Vagina (tissue), 2 donors: ENCODE measurements at regions not wholly inside any gene's neighbourhood (a gene's known extent, or its start where the extent isn't known, plus 50 kb on each side); places are given as distances from the start of the nearest gene placed in this dataset.

Experiments used
- POLR2AphosphoS5 ChIP-seq, 2 donors: sonication (generic); formaldehyde crosslinking; IDR thresholded peaks; one replicate each; pipeline ENCODE4 v1.9.0; 2017; ENCODE audit warnings: antibody characterized with exemption in 2 of 2, mild to moderate bottlenecking in 2 of 2, low read depth in 1 of 2; ENCODE audit not compliant: insufficient read depth in 1 of 2
- TF ChIP-seq, protein P1 (sequence below), 3 experiments: fragments of 450-650 bp in 2 of 3; fragments of 200-600 bp in 1 of 3; sonication (generic) in 1 of 3; IDR thresholded peaks; one replicate each; pipeline ENCODE4 v1.5.1; 2017 to 2019; ENCODE audit warnings: antibody characterized with exemption in 3 of 3, mild to moderate bottlenecking in 2 of 3, moderate library complexity in 2 of 3

- TF ChIP-seq, protein P1, sequence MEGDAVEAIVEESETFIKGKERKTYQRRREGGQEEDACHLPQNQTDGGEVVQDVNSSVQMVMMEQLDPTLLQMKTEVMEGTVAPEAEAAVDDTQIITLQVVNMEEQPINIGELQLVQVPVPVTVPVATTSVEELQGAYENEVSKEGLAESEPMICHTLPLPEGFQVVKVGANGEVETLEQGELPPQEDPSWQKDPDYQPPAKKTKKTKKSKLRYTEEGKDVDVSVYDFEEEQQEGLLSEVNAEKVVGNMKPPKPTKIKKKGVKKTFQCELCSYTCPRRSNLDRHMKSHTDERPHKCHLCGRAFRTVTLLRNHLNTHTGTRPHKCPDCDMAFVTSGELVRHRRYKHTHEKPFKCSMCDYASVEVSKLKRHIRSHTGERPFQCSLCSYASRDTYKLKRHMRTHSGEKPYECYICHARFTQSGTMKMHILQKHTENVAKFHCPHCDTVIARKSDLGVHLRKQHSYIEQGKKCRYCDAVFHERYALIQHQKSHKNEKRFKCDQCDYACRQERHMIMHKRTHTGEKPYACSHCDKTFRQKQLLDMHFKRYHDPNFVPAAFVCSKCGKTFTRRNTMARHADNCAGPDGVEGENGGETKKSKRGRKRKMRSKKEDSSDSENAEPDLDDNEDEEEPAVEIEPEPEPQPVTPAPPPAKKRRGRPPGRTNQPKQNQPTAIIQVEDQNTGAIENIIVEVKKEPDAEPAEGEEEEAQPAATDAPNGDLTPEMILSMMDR (IDR thresholded peaks at IDR 0.05): no peak
- no peak for TF ChIP-seq POLR2AphosphoS5 (IDR thresholded peaks at IDR 0.05; ENCODE audit: insufficient read depth in 1 of 2, low read depth in 1 of 2)
Measured at GRCh38 chr6:4302524-4302923, 167.1 kb upstream of the ECI2 start.
